ENCODE measurements at regions not wholly inside any gene's neighbourhood (a gene's known extent, or its start where the extent isn't known, plus 50 kb on each side); places are given as distances from the start of the nearest gene placed in this dataset.

DNA sequence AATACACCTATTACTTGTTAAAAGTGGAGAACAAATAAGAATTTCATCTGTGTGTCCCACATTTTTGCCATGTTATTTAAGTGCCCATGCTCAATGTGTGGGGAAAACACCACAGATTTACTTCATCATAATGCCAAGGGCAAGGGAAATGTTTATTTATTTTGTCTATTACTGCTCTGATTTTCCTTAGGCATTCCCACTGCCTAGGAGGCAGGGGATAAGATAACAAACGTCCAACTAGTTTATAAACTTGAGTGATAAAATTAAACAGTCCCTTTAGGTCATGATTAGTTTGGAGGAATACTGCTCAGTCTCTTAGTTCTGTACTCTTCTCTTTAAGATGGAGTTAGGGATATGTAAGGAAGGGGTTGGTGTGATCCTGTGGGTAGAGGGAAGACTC lies 598.4 kb upstream of the MARCKS start:
- Histone ChIP-seq H3K9me3 (ENCODE audit: low read depth) (no peaks in the 10 kb centered on the region), H3K4me1 (ENCODE audit: low read depth) (no peaks in the 10 kb centered on the region), H3K36me3 (no peaks in the 10 kb centered on the region), H3K27me3 (no peaks in the 10 kb centered on the region), H3K27ac (no peak overlapping the region), H3K4me3 (no peak overlapping the region)
- TF ChIP-seq, protein P1, sequence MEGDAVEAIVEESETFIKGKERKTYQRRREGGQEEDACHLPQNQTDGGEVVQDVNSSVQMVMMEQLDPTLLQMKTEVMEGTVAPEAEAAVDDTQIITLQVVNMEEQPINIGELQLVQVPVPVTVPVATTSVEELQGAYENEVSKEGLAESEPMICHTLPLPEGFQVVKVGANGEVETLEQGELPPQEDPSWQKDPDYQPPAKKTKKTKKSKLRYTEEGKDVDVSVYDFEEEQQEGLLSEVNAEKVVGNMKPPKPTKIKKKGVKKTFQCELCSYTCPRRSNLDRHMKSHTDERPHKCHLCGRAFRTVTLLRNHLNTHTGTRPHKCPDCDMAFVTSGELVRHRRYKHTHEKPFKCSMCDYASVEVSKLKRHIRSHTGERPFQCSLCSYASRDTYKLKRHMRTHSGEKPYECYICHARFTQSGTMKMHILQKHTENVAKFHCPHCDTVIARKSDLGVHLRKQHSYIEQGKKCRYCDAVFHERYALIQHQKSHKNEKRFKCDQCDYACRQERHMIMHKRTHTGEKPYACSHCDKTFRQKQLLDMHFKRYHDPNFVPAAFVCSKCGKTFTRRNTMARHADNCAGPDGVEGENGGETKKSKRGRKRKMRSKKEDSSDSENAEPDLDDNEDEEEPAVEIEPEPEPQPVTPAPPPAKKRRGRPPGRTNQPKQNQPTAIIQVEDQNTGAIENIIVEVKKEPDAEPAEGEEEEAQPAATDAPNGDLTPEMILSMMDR (IDR thresholded peaks at IDR 0.05; ENCODE audit: low read depth, low read length), result no peak
- no peak for DNase-seq (ENCODE audit: low read depth in 1 of 2, low spot score in 1 of 2)

DNA sequence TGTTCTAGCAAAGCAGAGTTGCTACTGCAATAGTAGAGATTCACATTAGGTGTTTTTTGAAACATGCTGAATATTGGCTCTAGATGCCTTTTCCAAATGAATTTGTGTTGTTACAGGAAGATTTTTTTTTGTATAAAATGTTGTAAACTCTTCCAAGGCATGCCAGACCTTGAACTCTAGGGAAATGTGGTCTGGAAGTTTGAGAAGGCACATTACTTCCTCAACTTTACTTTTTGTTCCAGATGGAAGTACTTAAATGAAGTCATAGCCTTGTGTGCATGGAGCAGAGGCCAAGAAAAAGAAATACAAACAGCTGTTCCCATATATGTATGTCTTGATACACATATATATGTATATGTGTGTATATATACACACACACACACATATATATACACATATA lies 585.7 kb upstream of the MARCKS start:
- Histone ChIP-seq H3K27ac (no peak overlapping the region), H3K4me3 (no peak overlapping the region), H3K9me3 (ENCODE audit: low read depth) (no peaks in the 10 kb centered on the region), H3K27me3 (no peaks in the 10 kb centered on the region), H3K4me1 (ENCODE audit: low read depth) (no peaks in the 10 kb centered on the region), H3K36me3 (no peaks in the 10 kb centered on the region)
- peak in 1 of 2 donors; percentile 29 for DNase-seq (ENCODE audit: low read depth in 1 of 2, low spot score in 1 of 2)
- TF ChIP-seq, protein P1 (IDR thresholded peaks at IDR 0.05; ENCODE audit: low read depth, low read length), result no peak

DNA sequence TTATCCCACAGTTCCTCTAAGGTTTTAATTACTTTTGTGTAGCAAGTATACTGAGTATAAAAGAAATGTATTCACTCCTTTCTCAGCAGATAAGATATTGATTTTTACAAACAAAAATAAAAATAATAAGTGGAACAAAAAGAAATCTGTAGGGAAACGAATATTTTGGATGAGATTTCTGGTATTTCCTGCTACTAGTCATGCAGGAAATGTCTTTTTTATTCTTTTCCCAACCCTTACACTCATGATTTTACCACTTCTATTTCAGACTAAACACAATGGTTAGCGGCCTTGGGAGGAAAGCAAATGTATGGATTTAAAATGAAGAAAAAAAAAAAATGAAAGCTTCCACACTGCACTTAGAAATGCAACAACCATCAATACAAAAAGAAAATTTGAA lies 580.5 kb upstream of the MARCKS start:
- DNase-seq (ENCODE audit: low read depth in 1 of 2, low spot score in 1 of 2), result peak in 1 of 2 donors; percentile 16
- no peaks in the 10 kb centered on the region for H3K9me3 ChIP-seq (ENCODE audit: low read depth)
- no peak overlapping the region for H3K27ac ChIP-seq
- no peaks in the 10 kb centered on the region for H3K27me3 ChIP-seq
- H3K4me3 ChIP-seq, result no peak overlapping the region
- TF ChIP-seq, protein P1 (IDR thresholded peaks at IDR 0.05; ENCODE audit: low read depth, low read length), result no peak
- no peaks in the 10 kb centered on the region for H3K4me1 ChIP-seq (ENCODE audit: low read depth)
- H3K36me3 ChIP-seq, result no peaks in the 10 kb centered on the region

- no peaks in the 10 kb centered on the region for H3K4me1 ChIP-seq (ENCODE audit: low read depth)
- no peaks in the 10 kb centered on the region for H3K27me3 ChIP-seq
- TF ChIP-seq, protein P1 (IDR thresholded peaks at IDR 0.05; ENCODE audit: low read depth, low read length), result no peak
- H3K9me3 ChIP-seq (ENCODE audit: low read depth), result no peaks in the 10 kb centered on the region
- H3K27ac ChIP-seq, result no peak overlapping the region
- H3K4me3 ChIP-seq, result no peak overlapping the region
- no peaks in the 10 kb centered on the region for H3K36me3 ChIP-seq
- no peak for DNase-seq (ENCODE audit: low read depth in 1 of 2, low spot score in 1 of 2)
Measured at GRCh38 chr6:113277111-113277510, 580.0 kb upstream of the MARCKS start.

DNA sequence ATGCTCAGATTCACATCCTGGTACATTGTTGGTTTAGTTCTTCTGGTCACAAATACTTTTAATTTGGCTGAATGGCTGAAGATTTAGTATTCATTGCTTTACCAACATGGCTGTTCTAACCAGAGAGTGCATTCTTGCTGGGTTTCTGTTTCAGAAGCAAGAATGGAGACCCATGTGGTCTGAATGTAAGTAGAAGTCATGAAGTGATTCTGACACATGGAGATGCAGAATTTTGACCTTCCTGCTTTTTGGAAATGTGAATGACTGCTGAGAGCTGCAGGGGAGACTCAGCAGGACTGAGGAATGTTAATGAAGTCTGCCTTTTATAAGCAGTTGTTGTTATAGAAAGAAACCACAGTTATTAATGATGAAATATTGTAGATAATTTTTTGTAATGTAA lies 576.1 kb upstream of the MARCKS start:
- TF ChIP-seq, protein P1 (IDR thresholded peaks at IDR 0.05; ENCODE audit: low read depth, low read length), result no peak
- DNase-seq (ENCODE audit: low read depth in 1 of 2, low spot score in 1 of 2), result peak in 1 of 2 donors; percentile 21
- Histone ChIP-seq H3K4me1 (ENCODE audit: low read depth) (no peaks in the 10 kb centered on the region), H3K36me3 (no peaks in the 10 kb centered on the region), H3K27me3 (no peaks in the 10 kb centered on the region), H3K27ac (no peak overlapping the region), H3K4me3 (no peak overlapping the region), H3K9me3 (ENCODE audit: low read depth) (no peaks in the 10 kb centered on the region)

DNA sequence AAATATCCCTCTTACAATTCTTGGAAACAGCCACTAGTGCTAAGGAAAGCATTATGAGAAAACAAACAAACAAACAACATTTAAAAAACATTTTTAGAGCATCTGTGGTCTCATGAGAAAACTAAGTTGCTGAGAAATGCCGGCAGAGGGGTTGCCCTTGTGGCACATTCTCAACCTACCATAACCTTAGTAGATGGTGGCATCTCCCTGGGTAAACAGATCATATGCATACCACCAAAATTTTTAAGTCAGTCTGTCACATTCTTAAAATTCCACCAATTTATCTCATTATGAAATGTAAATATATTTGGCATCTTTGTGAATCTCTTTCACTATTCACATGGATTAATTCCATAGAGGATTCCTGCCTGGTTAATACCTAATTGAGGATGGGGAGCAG lies 575.7 kb upstream of the MARCKS start:
- no peak for DNase-seq (ENCODE audit: low read depth in 1 of 2, low spot score in 1 of 2)
- Histone ChIP-seq H3K27ac (no peak overlapping the region), H3K4me1 (ENCODE audit: low read depth) (no peaks in the 10 kb centered on the region), H3K27me3 (no peaks in the 10 kb centered on the region), H3K4me3 (no peak overlapping the region), H3K9me3 (ENCODE audit: low read depth) (no peaks in the 10 kb centered on the region), H3K36me3 (no peaks in the 10 kb centered on the region)
- TF ChIP-seq, protein P1 (IDR thresholded peaks at IDR 0.05; ENCODE audit: low read depth, low read length), result no peak
